ENCODE measurements at regions not wholly inside any gene's neighbourhood (a gene's known extent, or its start where the extent isn't known, plus 50 kb on each side); places are given as distances from the start of the nearest gene placed in this dataset.

GRCh38 chr4:123767806-123768205 lies 371.2 kb downstream of the SPRY1 start:
- DNase-seq: peak; percentile 67

DNA sequence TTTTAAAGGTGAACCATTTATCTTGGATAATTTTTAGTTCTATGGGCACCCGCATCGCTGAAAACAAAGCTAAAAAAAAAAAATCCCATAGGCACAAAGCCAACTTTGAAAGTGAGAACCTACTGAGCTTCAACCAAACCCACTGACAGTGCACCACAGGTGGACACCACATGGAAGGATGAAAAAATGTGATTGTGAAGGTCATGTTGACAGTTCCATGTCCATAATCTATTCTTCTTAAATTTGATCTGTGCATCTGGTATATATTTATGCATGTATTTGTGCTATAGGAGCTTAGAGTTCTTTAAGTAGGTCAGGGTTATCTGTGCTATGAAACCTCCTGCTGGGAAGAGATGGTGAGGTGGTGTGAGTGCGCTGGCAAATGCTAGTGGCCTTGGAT lies 374.3 kb downstream of the SPRY1 start:
- no peak for DNase-seq

DNA sequence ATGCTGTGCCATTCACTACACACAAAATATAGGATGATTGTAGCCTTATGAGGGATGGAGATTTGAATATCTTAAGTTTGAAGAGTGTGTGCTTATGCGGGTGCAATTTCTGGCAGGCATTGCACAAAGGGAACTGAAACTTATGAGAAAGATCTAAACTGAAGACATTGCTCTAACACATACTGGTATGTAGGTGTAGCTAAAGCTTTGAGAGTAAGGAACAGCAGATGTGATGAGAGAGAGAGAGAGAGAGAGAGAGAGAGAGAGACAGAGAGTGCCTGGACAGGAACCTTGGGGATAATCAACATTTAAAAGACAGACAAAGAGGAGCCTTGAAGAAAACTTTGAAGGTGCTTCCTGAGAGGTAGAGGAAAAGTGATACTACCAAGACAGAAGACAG lies 379.7 kb downstream of the SPRY1 start:
- no peak for DNase-seq

DNA sequence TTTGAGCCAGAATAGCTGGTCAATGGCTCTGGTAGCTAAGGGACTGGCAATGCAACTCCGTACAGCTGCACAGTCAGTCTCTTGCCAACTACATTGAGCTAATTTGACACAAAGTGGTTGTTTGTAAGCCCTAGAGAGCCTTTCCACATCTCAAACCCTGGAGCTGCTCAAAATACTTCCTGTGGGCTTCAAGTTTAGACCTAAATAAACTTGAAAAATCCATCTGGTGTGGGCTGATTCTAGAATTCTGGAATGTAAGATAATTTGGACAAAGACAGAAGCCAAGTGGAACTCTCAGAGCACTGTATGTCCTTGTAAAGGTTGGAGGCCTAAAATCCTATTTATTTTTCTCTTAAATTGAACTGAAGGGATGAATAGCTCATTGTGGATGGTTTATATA lies 380.8 kb downstream of the SPRY1 start:
- no peak for DNase-seq

- peak; percentile 72 for DNase-seq
Measured at GRCh38 chr4:123783151-123783790, 386.7 kb downstream of the SPRY1 start.

- peak; percentile 81 for DNase-seq
Measured at GRCh38 chr4:123783921-123784320, 387.3 kb downstream of the SPRY1 start.

- DNase-seq: no peak
Measured at GRCh38 chr4:123784626-123785025, 388.0 kb downstream of the SPRY1 start.

DNA sequence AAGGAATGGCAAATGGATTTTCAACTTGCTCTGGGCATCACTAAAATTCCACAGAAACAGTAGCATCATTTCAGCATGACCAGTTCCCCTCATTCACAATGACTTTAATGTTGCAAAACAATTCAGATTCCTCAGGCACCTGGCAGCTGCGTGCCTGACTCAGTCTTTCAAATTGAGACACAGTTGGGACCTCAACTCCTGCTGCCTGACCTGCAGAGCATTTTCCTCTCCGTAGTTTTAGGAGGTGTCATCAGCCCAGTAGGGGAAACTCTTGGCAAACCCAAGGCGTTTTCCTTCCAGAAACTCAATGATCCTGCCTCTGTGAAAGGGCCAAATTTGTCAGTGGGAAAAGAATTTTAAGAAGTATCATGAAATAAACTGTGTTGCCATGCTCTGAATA lies 388.9 kb downstream of the SPRY1 start:
- no peak for DNase-seq

- peak; percentile 54 for DNase-seq
Measured at GRCh38 chr4:123786163-123786915, 389.7 kb downstream of the SPRY1 start.

GRCh38 chr4:123786920-123787319 lies 390.3 kb downstream of the SPRY1 start:
- DNase-seq: peak; percentile 52

GRCh38 chr4:123787512-123788080 lies 391.0 kb downstream of the SPRY1 start:
- DNase-seq: no peak

GRCh38 chr4:123788577-123788976 lies 392.0 kb downstream of the SPRY1 start:
- DNase-seq: no peak

DNA sequence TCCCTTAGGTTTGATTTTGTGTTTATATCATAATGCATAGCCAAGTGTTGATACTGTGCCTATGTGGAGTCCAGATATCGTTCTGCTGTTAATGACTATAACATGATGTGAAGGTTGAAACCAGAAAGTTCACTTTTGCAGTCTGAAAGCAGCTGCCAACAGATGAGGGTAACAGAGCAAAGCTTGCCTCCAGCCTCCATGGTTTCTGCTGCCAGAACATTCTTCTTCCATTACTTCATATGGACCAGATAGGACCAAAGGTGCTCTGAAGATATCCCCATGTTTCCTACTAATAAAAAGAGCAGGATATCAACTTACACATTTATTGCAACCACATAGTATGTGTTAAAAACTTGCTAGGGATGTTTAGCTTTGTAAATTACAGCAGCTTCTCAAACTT lies 394.1 kb downstream of the SPRY1 start:
- DNase-seq: no peak

GRCh38 chr4:123802082-123802645 lies 405.6 kb downstream of the SPRY1 start:
- DNase-seq: no peak

GRCh38 chr4:123802933-123803332 lies 406.3 kb downstream of the SPRY1 start:
- no peak for DNase-seq

DNA sequence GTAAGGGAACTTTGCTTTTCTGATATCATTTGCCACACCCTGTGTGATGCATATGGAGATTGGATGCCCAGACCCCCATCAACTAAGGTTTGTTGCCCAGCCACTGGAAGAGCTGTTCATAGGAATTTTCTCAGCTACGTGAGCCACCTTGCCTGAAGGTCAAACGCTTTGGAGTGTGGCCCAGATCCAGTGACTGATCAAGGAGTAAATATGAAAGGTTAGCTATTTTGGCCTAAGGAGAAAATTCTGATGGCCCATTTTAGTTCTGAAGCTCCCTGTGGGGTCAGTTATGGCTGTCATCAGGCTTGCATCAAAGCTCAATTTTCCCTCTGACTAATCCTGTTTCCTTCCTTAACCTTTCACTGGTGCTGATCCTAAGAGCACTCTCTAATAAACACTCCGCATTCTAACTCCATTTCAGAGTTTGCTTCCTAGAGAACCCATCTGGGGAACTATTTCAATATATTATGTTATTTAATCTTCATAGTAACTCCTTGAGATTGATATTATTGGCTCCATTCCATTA lies 407.7 kb downstream of the SPRY1 start:
- DNase-seq: no peak

GRCh38 chr4:123806056-123806455 lies 409.5 kb downstream of the SPRY1 start:
- DNase-seq: peak; percentile 72

GRCh38 chr4:123807187-123807586 lies 410.6 kb downstream of the SPRY1 start:
- no peak for DNase-seq

DNA sequence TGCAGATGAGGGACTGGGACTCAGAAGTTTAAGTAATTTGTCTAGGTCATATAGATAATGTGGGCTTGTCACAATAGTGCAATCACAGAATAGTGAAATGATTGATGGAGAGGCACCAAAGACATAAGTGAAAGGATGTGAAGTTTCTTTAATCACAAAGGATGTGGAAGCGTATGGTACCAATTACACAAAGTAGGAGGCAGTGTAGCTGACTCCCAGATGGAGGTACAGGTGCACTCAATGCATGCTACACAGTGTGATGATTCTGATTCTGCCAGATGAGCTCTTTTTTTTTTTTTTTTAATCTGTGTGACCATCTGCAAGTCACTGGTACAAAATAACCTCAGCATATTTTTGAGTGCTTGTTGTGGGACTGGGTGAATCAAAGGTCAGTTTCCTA lies 411.3 kb downstream of the SPRY1 start:
- DNase-seq: no peak

- DNase-seq: no peak
Measured at GRCh38 chr4:123809864-123810263, 413.3 kb downstream of the SPRY1 start.

- DNase-seq: no peak
Measured at GRCh38 chr4:123812066-123812390, 415.4 kb downstream of the SPRY1 start.

DNA sequence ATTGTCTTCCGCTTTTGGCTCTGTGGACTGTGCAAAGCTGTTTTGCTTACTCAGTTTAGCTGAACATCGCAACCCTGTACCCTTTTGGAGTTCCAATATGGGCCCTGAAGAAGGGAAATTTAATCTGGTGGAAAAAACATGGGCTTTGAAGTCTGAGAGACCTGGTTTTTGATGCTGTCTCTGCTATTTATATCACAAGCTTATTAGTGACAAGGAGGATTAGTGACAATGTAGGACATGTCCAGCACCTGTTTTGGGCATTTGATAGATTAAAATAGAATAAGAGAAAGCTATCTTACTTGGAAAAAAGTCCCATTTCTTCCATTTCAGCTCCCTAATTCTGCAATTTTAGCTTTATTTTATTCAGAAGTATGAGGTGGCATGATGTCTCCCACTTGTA lies 417.3 kb downstream of the SPRY1 start:
- DNase-seq: no peak

- no peak for DNase-seq
Measured at GRCh38 chr4:123816462-123816861, 419.9 kb downstream of the SPRY1 start.
